B cell (primary cell): ENCODE measurements at regions not wholly inside any gene's neighbourhood (a gene's known extent, or its start where the extent isn't known, plus 50 kb on each side); places are given as distances from the start of the nearest gene placed in this dataset.
A peak's percentile ranks its signal among the peaks of the same experiment; 100 is the strongest.

Source experiments
- ATAC-seq: fragments of 200-7000 bp; cut with Tn5 transposase; one replicate; pipeline ENCODE4 v1.10.0; 2021; ENCODE audit warnings: low read depth, mild to moderate bottlenecking, moderate number of reproducible peaks, moderate library complexity
- CTCF ChIA-PET: fragments of 350-600 bp; sonication (Branson Sonifier 250); formaldehyde crosslinking; loops from one replicate; lab custom pipeline; 2021; ENCODE audit warnings: antibody characterized with exemption, inconsistent platforms; lab: Charles Lee
- POLR2A ChIA-PET: fragments of 350-600 bp; sonication (Branson Sonifier 250); formaldehyde crosslinking; loops from one replicate; lab custom pipeline; 2021; ENCODE audit warnings: antibody characterized with exemption; lab: Charles Lee
- DNase-seq: peaks from one replicate; pipeline ENCODE4 v3.0.0; 2013
- H2AFZ ChIP-seq: 2 replicates; pipeline ENCODE4 v1.6.1; 2012; ENCODE audit warnings: mild to moderate bottlenecking, low read depth, low read length; ENCODE audit not compliant: insufficient read depth, poor library complexity, severe bottlenecking
- H3K27ac ChIP-seq, 2 donors: 1 replicate in 1 of 2; 2 replicates in 1 of 2; pipeline ENCODE4 v1.5.1; 2012 to 2013; ENCODE audit warnings: low read length in 2 of 2, mild to moderate bottlenecking in 2 of 2, moderate library complexity in 1 of 2
- H3K27me3 ChIP-seq, 4 experiments: fragments of 200-600 bp in 1 of 4; sonication (generic) in 1 of 4; replicated peaks in 1 of 4; 1 replicate in 2 of 4; 2 replicates in 2 of 4; pipeline versions ENCODE4 v1.6.1 to v1.7.0; 2013 to 2016; ENCODE audit warnings: low read length in 3 of 4, mild to moderate bottlenecking in 2 of 4, mixed read lengths in 1 of 4, moderate library complexity in 1 of 4; ENCODE audit not compliant: insufficient read depth in 4 of 4, control insufficient read depth in 3 of 4; ENCODE audit errors: control extremely low read depth in 1 of 4
- H3K36me3 ChIP-seq, 2 experiments: replicated peaks in 1 of 2; 1 replicate in 1 of 2; 2 replicates in 1 of 2; pipeline versions ENCODE4 v1.6.1 to v1.7.1; 2013; ENCODE audit warnings: low read length in 1 of 2; ENCODE audit not compliant: insufficient read depth in 2 of 2, control insufficient read depth in 1 of 2; ENCODE audit errors: control extremely low read depth in 1 of 2, extremely low read depth in 1 of 2
- H3K4me1 ChIP-seq, 2 donors: fragments of 200-600 bp in 1 of 2; sonication (generic) in 1 of 2; 1 replicate in 1 of 2; 2 replicates in 1 of 2; pipeline versions ENCODE4 v1.5.1 to v1.6.1; 2013 to 2017; ENCODE audit warnings: low read length in 2 of 2; ENCODE audit not compliant: control insufficient read depth in 2 of 2, insufficient read depth in 2 of 2
- H3K4me2 ChIP-seq: replicated peaks from 2 replicates; pipeline ENCODE3; 2012; ENCODE audit warnings: mild to moderate bottlenecking, low read depth, low read length; ENCODE audit not compliant: poor library complexity, severe bottlenecking
- H3K4me3 ChIP-seq, 5 experiments: fragments of 200-600 bp in 1 of 5; sonication (generic) in 1 of 5; 1 replicate in 3 of 5; 2 replicates in 2 of 5; pipeline versions ENCODE4 v1.5.1 to v1.7.0; 2011 to 2016; ENCODE audit warnings: low read length in 4 of 5, mild to moderate bottlenecking in 4 of 5, low read depth in 2 of 5, control low read depth in 1 of 5, moderate library complexity in 1 of 5; ENCODE audit not compliant: insufficient read depth in 1 of 5; ENCODE audit errors: control extremely low read depth in 1 of 5, extremely low read depth in 1 of 5
- H3K79me2 ChIP-seq: fragments of 200-600 bp; sonication (generic); one replicate; pipeline ENCODE4 v1.6.0; 2016; ENCODE audit warnings: low read length; ENCODE audit not compliant: control insufficient read depth, insufficient read depth
- H3K9ac ChIP-seq: fragments of 200-600 bp; sonication (generic); 2 replicates; pipeline ENCODE4 v1.6.1; 2017; ENCODE audit warnings: mild to moderate bottlenecking, low read length, moderate library complexity
- H3K9me3 ChIP-seq, 3 donors: one replicate each; pipeline versions ENCODE4 v1.6.1 to v1.7.1; 2013; ENCODE audit warnings: low read length in 2 of 3; ENCODE audit not compliant: control insufficient read depth in 2 of 3, insufficient read depth in 1 of 3; ENCODE audit errors: control extremely low read depth in 1 of 3
- H4K20me1 ChIP-seq: 2 replicates; pipeline ENCODE4 v1.6.0; 2012; ENCODE audit warnings: mild to moderate bottlenecking, low read length; ENCODE audit not compliant: insufficient read depth, control insufficient read depth, poor library complexity, severe bottlenecking
- H3K27ac Mint-ChIP-seq: one replicate; pipeline ENCODE4 v1.8.0; 2021; ENCODE audit warnings: mixed read lengths
- H3K27me3 Mint-ChIP-seq: one replicate; pipeline ENCODE4 v1.8.0; 2021; ENCODE audit warnings: mixed read lengths
- H3K4me1 Mint-ChIP-seq: one replicate; pipeline ENCODE4 v1.8.0; 2021; ENCODE audit warnings: mixed read lengths
- H3K4me3 Mint-ChIP-seq: one replicate; pipeline ENCODE4 v1.8.0; 2021; ENCODE audit warnings: mixed read lengths
- H3K9me3 Mint-ChIP-seq: one replicate; pipeline ENCODE4 v1.8.0; 2022; ENCODE audit warnings: mixed read lengths; ENCODE audit not compliant: insufficient read depth
- EZH2 ChIP-seq: IDR thresholded peaks from 2 replicates; pipeline ENCODE4 v1.6.1; 2012; ENCODE audit warnings: borderline replicate concordance, low read depth, mild to moderate bottlenecking, moderate library complexity, low read length; ENCODE audit not compliant: insufficient read depth, poor library complexity, severe bottlenecking
- WGBS: methylation state at CpG from one replicate; pipeline ENCODE4 v1.1.5; 2013; ENCODE audit warnings: missing lambda C conversion rate; ENCODE audit not compliant: insufficient coverage; 5-methylcytosine and 5-hydroxymethylcytosine counted together
- intact Hi-C: fragments of 100-400 bp; cut with micrococcal nuclease; formaldehyde crosslinking; loops from one replicate; pipeline ENCODE4 v1.10.0; 2022
- TF ChIP-seq, protein P1 (sequence below): fragments of 200-600 bp; IDR thresholded peaks from one replicate; pipeline ENCODE4 v1.8.0; 2022; ENCODE audit warnings: antibody characterized with exemption, mild to moderate bottlenecking

DNA sequence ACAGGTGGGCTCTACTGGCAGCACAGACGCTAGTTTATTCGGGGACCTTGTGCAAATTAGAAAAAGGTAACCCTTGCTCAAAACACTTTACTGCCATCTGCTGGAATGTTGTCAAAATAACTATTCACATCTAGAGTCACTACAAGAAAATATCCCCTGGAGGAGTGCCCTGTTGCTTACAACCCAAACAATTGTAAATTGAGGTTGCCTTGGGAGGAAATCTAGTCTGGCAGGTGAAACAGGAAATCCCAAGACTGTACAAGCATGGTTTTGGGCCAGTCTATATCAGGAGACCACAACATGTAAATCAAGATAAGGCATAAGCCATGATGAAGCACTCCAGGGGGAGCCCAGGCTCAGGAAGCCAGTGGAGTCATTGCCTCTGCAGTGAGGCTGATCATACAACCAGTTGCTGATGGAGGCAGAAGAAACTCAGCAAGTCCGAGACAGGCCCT is 136.8 kb upstream of the ACP3 start:
- Mint-ChIP-seq H3K4me1 (peaks cover 2% of the 10 kb centered on the region), H3K27me3 (peaks cover 9% of the 10 kb centered on the region), H3K27ac (no peak overlapping the region), H3K9me3 (no peaks in the 10 kb centered on the region), H3K4me3 (no peak overlapping the region)
- Histone ChIP-seq H4K20me1 (no peaks in the 10 kb centered on the region), H3K79me2 (no peaks in the 10 kb centered on the region), H3K9me3 (no peaks in the 10 kb centered on the region), H3K4me1 (no peaks in the 10 kb centered on the region), H3K4me2 (no peak overlapping the region), H3K27ac (no peak overlapping the region), H3K4me3 (no peak overlapping the region), H3K27me3 (peaks cover 0 to 5% (median 0%) of the 10 kb centered on the region in 4 experiments), H2AFZ (no peak overlapping the region), H3K9ac (no peak overlapping the region), H3K36me3 (no peaks in the 10 kb centered on the region)
- ATAC-seq (no peak), DNase-seq (peak; percentile 34)
- intact Hi-C loops, result no loop called here
- ChIA-PET POLR2A (no interaction called here), CTCF (no interaction called here)
- TF ChIP-seq, protein P1, sequence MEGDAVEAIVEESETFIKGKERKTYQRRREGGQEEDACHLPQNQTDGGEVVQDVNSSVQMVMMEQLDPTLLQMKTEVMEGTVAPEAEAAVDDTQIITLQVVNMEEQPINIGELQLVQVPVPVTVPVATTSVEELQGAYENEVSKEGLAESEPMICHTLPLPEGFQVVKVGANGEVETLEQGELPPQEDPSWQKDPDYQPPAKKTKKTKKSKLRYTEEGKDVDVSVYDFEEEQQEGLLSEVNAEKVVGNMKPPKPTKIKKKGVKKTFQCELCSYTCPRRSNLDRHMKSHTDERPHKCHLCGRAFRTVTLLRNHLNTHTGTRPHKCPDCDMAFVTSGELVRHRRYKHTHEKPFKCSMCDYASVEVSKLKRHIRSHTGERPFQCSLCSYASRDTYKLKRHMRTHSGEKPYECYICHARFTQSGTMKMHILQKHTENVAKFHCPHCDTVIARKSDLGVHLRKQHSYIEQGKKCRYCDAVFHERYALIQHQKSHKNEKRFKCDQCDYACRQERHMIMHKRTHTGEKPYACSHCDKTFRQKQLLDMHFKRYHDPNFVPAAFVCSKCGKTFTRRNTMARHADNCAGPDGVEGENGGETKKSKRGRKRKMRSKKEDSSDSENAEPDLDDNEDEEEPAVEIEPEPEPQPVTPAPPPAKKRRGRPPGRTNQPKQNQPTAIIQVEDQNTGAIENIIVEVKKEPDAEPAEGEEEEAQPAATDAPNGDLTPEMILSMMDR, result peak; percentile 58
- no peak for TF ChIP-seq EZH2
- whole genome bisulfite sequencing, result 0% methylated on average over 1 of the region's 3 CpGs

DNA sequence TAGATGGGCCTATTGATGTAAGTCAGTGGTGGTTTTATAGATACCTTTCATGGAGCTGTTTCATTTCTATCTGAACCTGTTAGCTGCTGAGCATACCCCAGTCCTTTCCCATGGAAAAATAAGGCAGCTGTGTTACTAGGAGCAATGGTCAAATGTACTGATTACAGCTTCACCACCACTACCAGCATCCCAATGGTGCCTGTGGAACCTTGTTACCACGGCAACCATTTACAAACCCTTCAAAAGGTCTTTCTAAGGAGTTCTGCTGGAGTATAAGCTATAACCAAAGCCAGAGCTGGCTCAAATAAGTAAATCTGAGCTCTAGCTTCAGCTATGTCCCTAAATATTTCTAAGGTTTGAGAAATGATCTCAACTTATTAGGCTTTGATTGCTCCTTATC is 133.4 kb upstream of the ACP3 start:
- Histone ChIP-seq H3K9ac (no peak overlapping the region), H3K9me3 (no peaks in the 10 kb centered on the region), H3K27ac (no peak overlapping the region), H3K27me3 (peaks cover 0 to 5% (median 2%) of the 10 kb centered on the region in 4 experiments), H2AFZ (no peak overlapping the region), H3K4me3 (no peak overlapping the region), H3K79me2 (no peaks in the 10 kb centered on the region), H3K36me3 (no peaks in the 10 kb centered on the region), H3K4me2 (no peak overlapping the region), H4K20me1 (no peaks in the 10 kb centered on the region), H3K4me1 (no peaks in the 10 kb centered on the region)
- WGBS, result no CpG with 5 or more reads among the region's 1 CpG
- H3K9me3 Mint-ChIP-seq, result no peaks in the 10 kb centered on the region
- ATAC-seq (no peak), DNase-seq (no peak)
- no peak overlapping the region for H3K27ac Mint-ChIP-seq
- H3K4me3 Mint-ChIP-seq, result no peak overlapping the region
- ChIA-PET CTCF (no interaction called here), POLR2A (no interaction called here)
- TF ChIP-seq, protein P1, result no peak
- TF ChIP-seq EZH2, result no peak
- peaks cover 2% of the 10 kb centered on the region for H3K4me1 Mint-ChIP-seq
- intact Hi-C loops, result no loop called here
- H3K27me3 Mint-ChIP-seq, result peaks cover 14% of the 10 kb centered on the region
